ENCODE measurements at regions not wholly inside any gene's neighbourhood (a gene's known extent, or its start where the extent isn't known, plus 50 kb on each side); places are given as distances from the start of the nearest gene placed in this dataset.

DNA sequence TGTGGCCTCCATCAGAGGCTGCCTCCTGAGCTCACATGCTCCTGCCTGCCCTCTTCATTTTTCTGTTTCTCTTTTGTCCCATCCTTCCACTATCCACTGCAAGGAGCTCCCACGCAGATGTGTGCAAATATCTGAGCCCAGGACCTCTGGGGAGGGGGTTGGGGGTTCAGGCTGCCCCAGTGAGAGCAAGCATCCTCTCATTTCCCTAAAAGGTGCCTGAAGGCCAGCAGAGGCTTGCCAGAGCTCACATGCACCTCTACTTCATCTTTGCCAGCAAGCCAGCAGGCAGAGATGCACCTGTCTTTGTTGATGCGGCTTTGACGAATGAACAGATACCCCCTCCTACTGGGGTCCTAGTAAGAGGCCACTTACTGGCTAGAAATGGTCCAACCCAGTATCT is 128.8 kb downstream of the FGF9 start:
- no peaks in the 10 kb centered on the region for H3K4me1 Mint-ChIP-seq
- DNase-seq (no peak), ATAC-seq (no peak)
- H3K9me3 Mint-ChIP-seq, result no peaks in the 10 kb centered on the region
- H3K36me3 Mint-ChIP-seq (ENCODE audit: low read depth), result no peaks in the 10 kb centered on the region
- H3K4me3 Mint-ChIP-seq, result no peak overlapping the region
- H3K27ac Mint-ChIP-seq, result no peak overlapping the region
- no peaks in the 10 kb centered on the region for H3K27me3 Mint-ChIP-seq

DNA sequence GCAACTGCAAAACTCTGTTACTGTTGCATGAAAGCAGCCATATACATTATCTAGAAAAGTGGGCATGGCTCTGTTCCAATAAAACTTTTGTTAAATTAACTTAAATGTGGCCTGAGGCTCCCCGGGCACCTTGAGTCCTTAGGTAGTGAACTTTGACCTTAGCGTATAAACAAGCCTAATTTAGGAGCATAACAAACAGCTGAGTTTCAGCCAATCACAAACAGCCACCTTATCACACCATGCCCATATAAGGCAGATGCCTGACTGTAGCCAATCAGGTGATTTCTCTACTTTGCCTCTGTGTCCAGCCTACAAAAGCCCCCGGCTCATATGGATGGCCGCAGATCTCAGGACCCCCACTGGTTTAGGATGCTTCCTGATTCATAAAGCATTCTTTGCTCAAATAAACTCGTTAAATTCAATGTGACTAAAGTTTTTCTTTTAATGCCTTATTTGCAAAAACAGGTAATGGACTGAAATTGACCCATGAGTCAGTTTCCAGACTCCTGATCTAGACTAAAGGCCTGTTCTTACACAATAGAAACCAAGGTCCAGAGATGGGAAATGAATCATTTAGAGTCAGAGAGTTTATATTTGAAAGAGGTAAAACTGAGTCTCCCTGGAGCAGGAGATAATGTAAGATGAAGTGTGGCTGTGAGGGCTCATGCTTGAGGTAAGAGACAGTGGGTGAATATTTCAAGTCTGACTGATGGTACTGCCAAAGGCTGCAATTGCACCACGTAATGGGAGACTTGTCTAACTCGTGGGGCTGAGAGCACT is 130.2 kb downstream of the FGF9 start:
- Mint-ChIP-seq H3K36me3 (ENCODE audit: low read depth) (no peaks in the 10 kb centered on the region), H3K27ac (no peak overlapping the region), H3K4me1 (no peaks in the 10 kb centered on the region), H3K4me3 (no peak overlapping the region), H3K9me3 (no peaks in the 10 kb centered on the region), H3K27me3 (peaks cover 2% of the 10 kb centered on the region)
- ATAC-seq (no peak), DNase-seq (no peak)

DNA sequence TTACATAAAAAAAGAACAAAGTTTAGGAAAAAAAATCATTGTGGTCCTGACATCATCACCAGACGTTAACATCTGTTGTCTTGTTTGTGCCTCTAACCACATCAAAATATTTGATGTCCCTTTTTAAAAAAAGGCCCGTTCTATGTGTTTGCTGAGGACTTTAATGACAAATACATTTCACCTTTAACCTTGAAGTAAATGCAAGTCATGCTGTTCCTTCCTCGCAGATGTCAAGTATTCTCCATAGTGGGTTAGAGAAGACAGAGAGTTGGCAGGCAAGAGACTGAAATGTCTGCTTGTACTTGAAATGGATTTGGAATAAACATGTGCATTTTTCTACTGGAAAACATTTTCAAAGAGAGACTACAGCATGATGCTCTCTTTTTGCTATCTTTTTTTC is 134.9 kb downstream of the FGF9 start:
- DNase-seq (no peak), ATAC-seq (no peak)
- Mint-ChIP-seq H3K4me3 (no peak overlapping the region), H3K4me1 (no peaks in the 10 kb centered on the region), H3K27me3 (peaks cover 8% of the 10 kb centered on the region), H3K9me3 (peaks cover 4% of the 10 kb centered on the region), H3K36me3 (ENCODE audit: low read depth) (no peaks in the 10 kb centered on the region), H3K27ac (no peak overlapping the region)

DNA sequence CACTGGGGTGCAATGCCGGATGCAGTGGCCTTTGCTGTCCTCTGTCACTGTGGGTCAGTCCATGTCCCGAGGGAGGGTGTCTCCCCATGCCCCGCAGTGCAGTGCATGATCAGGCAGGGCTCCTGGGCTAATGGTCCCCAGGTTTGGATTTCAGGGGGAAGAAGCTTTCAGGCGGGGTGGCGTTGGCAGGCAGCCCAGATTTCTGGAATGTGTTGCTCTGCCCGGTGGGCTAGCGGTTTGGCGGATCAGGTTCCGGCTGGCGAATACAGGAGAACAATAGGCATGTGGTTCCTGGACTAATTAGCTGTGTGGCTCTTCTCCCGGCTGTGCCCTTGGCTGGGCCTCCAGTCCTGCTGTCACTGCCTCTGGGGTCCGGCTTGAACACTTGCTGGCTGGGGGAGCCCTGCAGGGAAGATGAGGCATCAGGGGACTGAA is 141.3 kb downstream of the FGF9 start:
- DNase-seq, result no peak
- Mint-ChIP-seq H3K27ac (no peak overlapping the region), H3K9me3 (peaks cover 4% of the 10 kb centered on the region), H3K27me3 (peaks cover 7% of the 10 kb centered on the region), H3K36me3 (ENCODE audit: low read depth) (no peaks in the 10 kb centered on the region), H3K4me1 (no peaks in the 10 kb centered on the region), H3K4me3 (no peak overlapping the region)
- ATAC-seq, result no peak

DNA sequence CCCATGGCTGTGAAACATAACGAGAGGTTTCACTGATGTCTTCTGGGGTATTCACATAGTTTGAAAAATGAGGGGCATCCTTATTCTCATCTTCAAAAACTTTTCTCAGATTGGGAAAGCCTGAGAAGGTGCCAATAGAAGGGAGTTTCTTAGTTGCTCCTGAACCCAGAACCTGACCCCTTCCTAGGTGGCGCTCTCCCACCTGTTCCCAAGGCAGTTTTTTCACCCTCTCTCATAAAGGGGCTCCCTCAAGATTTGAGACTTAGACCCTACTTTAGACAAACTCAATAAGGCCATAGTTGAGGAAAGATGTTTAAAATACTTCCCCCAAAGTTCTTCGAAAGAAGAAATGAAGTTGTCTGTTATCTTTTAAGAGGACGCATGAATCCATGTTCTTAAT is 142.2 kb downstream of the FGF9 start:
- Mint-ChIP-seq H3K9me3 (no peaks in the 10 kb centered on the region), H3K4me1 (no peaks in the 10 kb centered on the region), H3K36me3 (ENCODE audit: low read depth) (no peaks in the 10 kb centered on the region), H3K27me3 (peaks cover 7% of the 10 kb centered on the region), H3K27ac (no peak overlapping the region), H3K4me3 (no peak overlapping the region)
- DNase-seq (no peak), ATAC-seq (no peak)

DNA sequence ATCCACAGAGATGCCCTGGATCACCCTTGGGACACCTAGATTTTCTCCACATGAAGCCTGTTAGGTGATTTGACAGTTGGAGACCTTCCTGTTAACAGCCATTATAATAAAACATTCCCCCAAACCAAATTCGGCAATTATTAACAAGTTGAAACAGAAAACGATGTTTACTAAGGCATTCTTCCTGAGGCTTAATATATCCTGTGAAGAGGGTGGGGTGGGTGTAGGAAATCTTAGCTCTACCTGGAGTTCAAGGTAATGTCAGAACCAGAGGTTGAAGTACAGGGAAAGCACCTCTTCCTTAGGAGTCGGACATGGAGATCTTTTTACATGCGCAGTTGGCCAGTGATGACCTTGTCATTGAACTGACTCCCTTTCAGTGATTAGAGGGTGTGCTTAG is 143.0 kb downstream of the FGF9 start:
- H3K36me3 Mint-ChIP-seq (ENCODE audit: low read depth), result no peaks in the 10 kb centered on the region
- H3K27ac Mint-ChIP-seq, result no peak overlapping the region
- H3K4me1 Mint-ChIP-seq, result no peaks in the 10 kb centered on the region
- no peak overlapping the region for H3K4me3 Mint-ChIP-seq
- ATAC-seq (no peak), DNase-seq (no peak)
- H3K9me3 Mint-ChIP-seq, result no peaks in the 10 kb centered on the region
- H3K27me3 Mint-ChIP-seq, result peaks cover 7% of the 10 kb centered on the region

DNA sequence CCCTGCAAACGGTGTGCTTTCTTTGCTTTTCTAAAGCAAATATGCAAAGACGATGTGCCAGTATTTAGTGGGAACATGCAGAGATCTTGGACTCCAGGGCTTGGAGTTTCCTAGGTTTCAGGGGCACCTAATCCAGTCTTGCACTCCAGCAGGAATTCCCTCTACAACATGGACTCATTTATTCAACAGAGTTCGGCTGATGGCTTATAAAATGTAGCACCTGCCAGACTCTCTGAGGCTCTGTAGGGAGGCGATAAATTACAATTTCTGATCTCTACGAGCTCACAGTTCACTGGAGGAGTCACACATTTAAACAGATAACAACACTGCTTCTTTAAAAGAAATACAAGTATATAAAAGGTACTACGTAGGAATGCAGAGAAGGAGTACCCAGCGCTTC is 143.7 kb downstream of the FGF9 start:
- Mint-ChIP-seq H3K36me3 (ENCODE audit: low read depth) (no peaks in the 10 kb centered on the region), H3K4me3 (no peak overlapping the region), H3K27ac (no peak overlapping the region), H3K9me3 (no peaks in the 10 kb centered on the region), H3K27me3 (peaks cover 6% of the 10 kb centered on the region), H3K4me1 (no peaks in the 10 kb centered on the region)
- DNase-seq, result no peak
- no peak for ATAC-seq

DNA sequence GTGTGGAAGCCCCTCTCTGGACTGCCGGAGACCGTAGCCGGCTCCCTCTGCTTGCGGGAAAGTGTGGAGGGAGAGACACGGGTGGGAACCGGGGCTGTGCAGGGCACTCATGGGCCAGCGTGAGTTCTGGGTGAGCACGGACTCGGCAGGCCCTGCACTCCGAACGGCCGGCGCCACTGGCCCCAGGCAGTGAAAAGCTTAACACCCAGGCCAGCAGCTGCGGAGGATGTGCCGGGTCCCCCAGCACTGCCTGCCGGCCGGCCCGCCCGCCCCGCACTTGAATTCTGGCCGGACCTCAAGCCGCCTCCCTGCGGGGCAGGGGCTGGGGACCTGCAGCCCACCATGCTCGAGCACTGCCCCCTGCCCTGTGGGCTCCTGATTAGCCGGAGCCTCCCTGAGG is 147.0 kb downstream of the FGF9 start:
- Mint-ChIP-seq H3K27me3 (no peaks in the 10 kb centered on the region), H3K36me3 (ENCODE audit: low read depth) (no peaks in the 10 kb centered on the region), H3K4me1 (no peaks in the 10 kb centered on the region), H3K27ac (no peak overlapping the region), H3K4me3 (no peak overlapping the region), H3K9me3 (no peaks in the 10 kb centered on the region)
- no peak for DNase-seq
- ATAC-seq, result no peak

DNA sequence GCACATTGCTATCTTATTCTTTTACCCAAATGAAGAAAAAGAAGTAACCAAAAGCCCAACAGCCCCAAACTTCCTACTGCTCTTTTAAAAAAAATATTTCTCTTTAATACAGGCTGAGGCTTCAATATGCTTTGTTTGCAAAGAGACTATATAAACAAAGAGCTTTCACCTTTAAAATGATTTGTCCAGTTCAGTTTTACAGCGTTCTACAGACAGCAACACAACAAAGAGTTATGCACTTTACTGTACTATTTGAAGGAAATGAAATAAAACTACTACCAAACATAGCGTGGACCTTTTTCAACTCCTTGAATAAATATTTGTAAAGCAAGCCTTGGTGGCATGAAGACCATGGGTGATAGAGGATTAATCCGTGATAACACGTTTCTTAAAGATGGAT is 151.2 kb downstream of the FGF9 start:
- no peaks in the 10 kb centered on the region for H3K36me3 Mint-ChIP-seq (ENCODE audit: low read depth)
- no peaks in the 10 kb centered on the region for H3K9me3 Mint-ChIP-seq
- H3K27ac Mint-ChIP-seq, result no peak overlapping the region
- H3K4me3 Mint-ChIP-seq, result no peak overlapping the region
- DNase-seq (no peak), ATAC-seq (no peak)
- no peaks in the 10 kb centered on the region for H3K27me3 Mint-ChIP-seq
- peaks cover 2% of the 10 kb centered on the region for H3K4me1 Mint-ChIP-seq

DNA sequence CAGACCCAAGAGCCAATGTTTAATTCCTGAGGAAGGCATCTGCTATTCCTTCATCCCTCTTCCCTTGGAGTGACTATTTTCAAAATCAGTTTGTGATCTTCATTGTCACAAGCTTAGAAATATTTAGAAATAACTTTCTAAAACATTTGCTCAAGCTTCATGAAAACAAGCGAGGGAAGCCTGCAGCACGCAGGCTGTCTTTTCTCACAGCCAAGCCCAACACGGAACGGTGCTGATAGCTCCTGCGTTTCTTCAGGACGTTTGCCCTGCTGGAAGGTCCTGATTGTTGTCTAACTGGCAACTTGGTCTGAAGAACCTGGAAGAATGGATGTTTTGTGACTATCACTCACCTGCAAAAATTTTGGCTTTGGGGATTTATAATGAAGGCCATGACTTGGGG is 152.5 kb downstream of the FGF9 start:
- H3K27me3 Mint-ChIP-seq, result no peaks in the 10 kb centered on the region
- H3K4me1 Mint-ChIP-seq, result peaks cover 2% of the 10 kb centered on the region
- H3K9me3 Mint-ChIP-seq, result no peaks in the 10 kb centered on the region
- H3K36me3 Mint-ChIP-seq (ENCODE audit: low read depth), result no peaks in the 10 kb centered on the region
- no peak overlapping the region for H3K27ac Mint-ChIP-seq
- ATAC-seq (no peak), DNase-seq (no peak)
- no peak overlapping the region for H3K4me3 Mint-ChIP-seq

DNA sequence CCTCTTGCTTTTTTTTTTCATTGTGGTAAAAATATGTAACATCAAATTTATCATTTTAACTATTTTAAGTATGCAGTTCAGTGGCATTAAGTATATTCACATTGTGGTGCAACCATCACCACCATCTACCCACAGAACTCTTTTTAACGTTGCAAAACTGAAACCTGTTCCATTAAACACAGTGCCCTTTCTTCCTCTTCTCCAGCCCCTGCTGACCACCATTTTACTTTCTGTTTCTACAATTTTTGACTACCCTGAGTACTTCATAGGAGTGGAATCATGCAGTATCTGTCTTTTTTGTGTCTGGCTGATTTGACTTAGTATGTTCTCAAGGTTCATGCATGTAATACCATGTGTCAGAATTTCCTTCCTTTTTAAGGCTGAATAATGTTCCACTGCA is 153.1 kb downstream of the FGF9 start:
- Mint-ChIP-seq H3K9me3 (no peaks in the 10 kb centered on the region), H3K4me3 (no peak overlapping the region), H3K4me1 (peaks cover 2% of the 10 kb centered on the region), H3K27me3 (no peaks in the 10 kb centered on the region), H3K27ac (no peak overlapping the region), H3K36me3 (ENCODE audit: low read depth) (no peaks in the 10 kb centered on the region)
- no peak for DNase-seq
- no peak for ATAC-seq

DNA sequence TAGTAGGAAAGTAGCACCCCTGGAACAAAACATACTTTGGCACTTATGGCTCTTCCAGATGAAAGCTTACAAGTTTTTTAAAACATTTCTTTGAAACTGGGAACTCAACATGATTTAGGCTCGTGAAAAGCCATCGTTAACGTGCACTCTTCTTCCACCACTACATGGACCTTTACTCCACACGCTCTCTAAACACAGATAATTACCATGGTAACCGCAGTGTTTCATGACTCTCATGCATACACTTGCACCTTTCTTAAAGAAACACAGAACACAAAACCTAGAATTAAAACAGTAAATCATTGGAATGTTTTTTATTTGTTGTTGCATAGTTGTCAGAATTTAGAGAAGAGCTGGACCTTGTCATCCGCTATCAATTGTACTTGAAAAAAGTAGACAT is 154.3 kb downstream of the FGF9 start:
- ATAC-seq, result no peak
- peaks cover 2% of the 10 kb centered on the region for H3K4me1 Mint-ChIP-seq
- H3K4me3 Mint-ChIP-seq, result no peak overlapping the region
- H3K27ac Mint-ChIP-seq, result no peak overlapping the region
- no peaks in the 10 kb centered on the region for H3K36me3 Mint-ChIP-seq (ENCODE audit: low read depth)
- no peaks in the 10 kb centered on the region for H3K27me3 Mint-ChIP-seq
- DNase-seq, result no peak
- no peaks in the 10 kb centered on the region for H3K9me3 Mint-ChIP-seq

DNA sequence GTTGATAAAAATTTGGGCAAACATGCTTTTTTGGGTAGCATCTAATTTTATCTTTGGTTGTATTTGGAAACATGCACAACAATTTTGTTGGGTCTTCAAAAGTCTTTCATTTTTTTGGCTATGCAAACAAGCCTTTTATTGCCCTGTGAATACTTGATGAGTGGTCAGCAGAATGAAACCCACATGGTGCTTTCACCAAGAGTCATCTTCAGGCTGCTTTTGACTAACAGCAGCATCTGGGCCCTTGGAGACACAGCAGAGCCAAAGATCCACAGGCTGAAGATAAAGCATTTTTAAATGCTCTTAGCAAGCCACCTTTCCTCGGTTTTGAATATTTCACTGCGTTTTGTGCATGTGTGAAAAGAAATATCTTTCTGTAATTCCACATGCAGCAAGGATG is 154.9 kb downstream of the FGF9 start:
- Mint-ChIP-seq H3K27ac (no peak overlapping the region), H3K9me3 (no peaks in the 10 kb centered on the region), H3K4me1 (peaks cover 2% of the 10 kb centered on the region), H3K27me3 (peaks cover 2% of the 10 kb centered on the region), H3K4me3 (no peak overlapping the region), H3K36me3 (ENCODE audit: low read depth) (no peaks in the 10 kb centered on the region)
- DNase-seq, result no peak
- ATAC-seq, result no peak

DNA sequence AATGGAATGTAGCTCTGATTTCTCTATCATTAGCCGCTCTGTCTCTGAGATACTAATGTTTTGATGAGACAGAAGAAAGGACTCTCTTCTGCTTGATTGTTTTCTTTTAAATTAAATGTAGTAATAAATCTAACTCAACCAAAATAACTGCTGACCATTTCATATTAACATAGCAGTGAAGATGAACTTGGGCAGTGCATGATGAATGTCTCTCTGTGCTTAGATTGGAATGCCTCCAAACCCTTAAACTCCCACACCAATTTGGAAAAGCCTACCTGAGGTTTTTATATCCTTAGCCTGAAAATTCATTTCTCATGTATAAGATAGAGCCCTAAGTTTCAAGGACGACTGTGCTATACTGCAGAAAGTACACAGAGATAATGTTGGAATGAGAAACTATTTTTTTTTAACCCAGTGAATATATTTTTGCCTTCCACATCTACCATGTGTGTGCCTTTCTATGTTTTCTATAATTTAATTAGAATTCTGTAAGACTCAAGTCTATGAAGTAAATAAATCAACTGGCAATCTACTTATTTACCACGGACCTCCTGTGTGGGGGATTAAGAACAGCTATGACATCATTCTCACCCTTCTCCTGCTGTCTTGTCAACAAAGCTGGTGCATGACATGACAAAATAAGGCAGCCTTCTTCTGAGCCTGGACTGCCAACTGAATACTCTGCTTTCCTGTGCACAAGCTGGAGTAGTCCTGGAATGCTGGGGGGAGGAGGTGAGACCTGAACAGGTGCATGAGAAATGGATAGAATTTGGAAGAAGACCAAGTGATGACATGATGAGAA is 155.5 kb downstream of the FGF9 start:
- H3K36me3 Mint-ChIP-seq (ENCODE audit: low read depth), result no peaks in the 10 kb centered on the region
- ATAC-seq (no peak), DNase-seq (no peak)
- H3K27me3 Mint-ChIP-seq, result peaks cover 2% of the 10 kb centered on the region
- no peak overlapping the region for H3K4me3 Mint-ChIP-seq
- H3K4me1 Mint-ChIP-seq, result peaks cover 2% of the 10 kb centered on the region
- no peak overlapping the region for H3K27ac Mint-ChIP-seq
- H3K9me3 Mint-ChIP-seq, result no peaks in the 10 kb centered on the region

DNA sequence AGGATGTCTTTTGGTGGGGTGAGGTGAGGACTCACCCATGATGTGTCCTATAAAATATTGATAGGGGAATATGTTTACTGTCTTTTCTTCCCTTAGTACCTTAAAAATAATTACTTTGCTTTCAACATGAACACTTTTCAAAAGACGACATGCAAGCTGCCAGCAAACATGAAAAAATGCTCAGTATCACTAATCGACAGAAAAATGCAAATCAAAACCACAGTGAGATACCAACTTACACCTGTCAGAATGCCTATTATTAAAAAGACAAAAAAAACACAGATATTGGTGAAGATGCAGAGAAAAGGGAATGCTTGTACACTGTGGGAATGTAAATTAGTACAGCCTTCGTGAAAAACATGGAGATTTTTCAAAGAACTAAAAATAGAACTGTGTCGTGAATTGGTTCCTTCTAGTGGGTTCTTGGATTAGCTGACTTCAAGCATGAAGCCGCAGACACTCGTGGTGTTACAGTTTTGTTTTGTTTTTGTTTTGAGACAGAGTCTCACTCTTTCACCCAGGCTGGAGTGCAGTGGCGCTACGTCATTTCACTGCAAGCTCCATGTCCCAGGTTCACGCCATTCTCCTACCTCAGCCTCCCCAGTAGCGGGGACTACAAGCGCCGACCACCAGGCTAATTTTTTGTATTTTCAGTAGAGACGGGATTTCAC is 160.9 kb downstream of the FGF9 start:
- Mint-ChIP-seq H3K36me3 (ENCODE audit: low read depth) (no peaks in the 10 kb centered on the region), H3K4me3 (no peak overlapping the region), H3K27ac (no peak overlapping the region), H3K9me3 (peaks cover 4% of the 10 kb centered on the region), H3K27me3 (peaks cover 2% of the 10 kb centered on the region), H3K4me1 (no peaks in the 10 kb centered on the region)
- DNase-seq (no peak), ATAC-seq (no peak)

All from activated naive CD8-positive, alpha-beta T cell treated with anti-CD3 and anti-CD28 coated beads, Interleukin-2, amount 50 U/mL, for 24 hours (primary cell).